Panc1 (cell line): ENCODE measurements at regions not wholly inside any gene's neighbourhood (a gene's known extent, or its start where the extent isn't known, plus 50 kb on each side); places are given as distances from the start of the nearest gene placed in this dataset.

Experiments
- ATAC-seq: fragments of 200-7000 bp; cut with Tn5 transposase; 2 replicates; pipeline ENCODE4 v1.9.1; 2020; ENCODE audit warnings: mild to moderate bottlenecking, moderate library complexity
- BruUV-seq: library from RNA; stranded (reverse); fragments of 400-500 nt; replicated peaks from 2 replicates; lab custom pipeline; 2021; lab: Mats Ljungman, UMichigan
- CTCF ChIA-PET: fragments of 300-600 bp; sonication (Branson Sonifier 250); formaldehyde crosslinking; loops from one replicate; lab custom pipeline; 2022; ENCODE audit warnings: antibody characterized with exemption; lab: Charles Lee
- POLR2A ChIA-PET: fragments of 300-600 bp; sonication (Branson Sonifier 250); formaldehyde crosslinking; loops from one replicate; lab custom pipeline; 2022; ENCODE audit warnings: antibody characterized with exemption; lab: Charles Lee
- DNase-seq: peaks from one replicate; pipeline ENCODE4 v3.0.0-alpha.2; 2010; ENCODE audit warnings: low read depth, low spot score
- H3K27ac ChIP-seq: 2 replicates; pipeline ENCODE4 v1.5.1; 2011; ENCODE audit warnings: mild to moderate bottlenecking, low read length, inconsistent platforms
- H3K27me3 ChIP-seq: fragments of 200-500 bp; sonication (Bioruptor generic); 2 replicates; pipeline ENCODE4 v1.6.0; 2014; ENCODE audit warnings: low read length, inconsistent platforms; ENCODE audit not compliant: control insufficient read depth, insufficient read depth
- H3K36me3 ChIP-seq: fragments of 200-500 bp; sonication (Bioruptor generic); 2 replicates; pipeline ENCODE4 v1.5.1; 2014; ENCODE audit warnings: inconsistent platforms, mild to moderate bottlenecking, low read length, moderate library complexity; ENCODE audit not compliant: control insufficient read depth, insufficient read depth
- H3K4me1 ChIP-seq: 2 replicates; pipeline ENCODE4 v1.5.1; 2011; ENCODE audit warnings: inconsistent platforms, mild to moderate bottlenecking, low read length, moderate library complexity; ENCODE audit not compliant: control insufficient read depth, insufficient read depth
- H3K4me3 ChIP-seq, 2 experiments: 2 replicates each; pipeline ENCODE4 v1.5.1; 2011 to 2012; ENCODE audit warnings: low read depth in 2 of 2, low read length in 2 of 2, mild to moderate bottlenecking in 2 of 2, inconsistent platforms in 1 of 2, moderate library complexity in 1 of 2
- H3K9me3 ChIP-seq: fragments of 200-500 bp; sonication (Bioruptor generic); 2 replicates; pipeline ENCODE4 v1.5.1; 2014; ENCODE audit warnings: low read depth, mild to moderate bottlenecking, inconsistent platforms, low read length, moderate library complexity; ENCODE audit not compliant: control insufficient read depth, insufficient read depth
- CTCF ChIP-seq: fragments of 450-650 bp; IDR thresholded peaks from 2 replicates; pipeline ENCODE4 v1.5.1; 2017; ENCODE audit warnings: mild to moderate bottlenecking
- POLR2AphosphoS5 ChIP-seq: IDR thresholded peaks from 2 replicates; pipeline ENCODE4 v1.6.1; 2012; ENCODE audit warnings: mild to moderate bottlenecking, low read depth, low read length, moderate library complexity
- REST ChIP-seq, 2 experiments: IDR thresholded peaks; 2 replicates each; pipeline ENCODE4 v1.6.1; 2011 to 2012; ENCODE audit warnings: low read depth in 2 of 2, control low read depth in 1 of 2, low read length in 1 of 2, mild to moderate bottlenecking in 1 of 2, moderate library complexity in 1 of 2; ENCODE audit not compliant: insufficient read depth in 1 of 2
- SIN3A ChIP-seq: IDR thresholded peaks from 2 replicates; pipeline ENCODE4 v1.6.1; 2012; ENCODE audit warnings: low read depth, mild to moderate bottlenecking, low read length, moderate library complexity, borderline replicate concordance; ENCODE audit not compliant: insufficient read depth
- TCF7L2 ChIP-seq: IDR thresholded peaks from 2 replicates; pipeline ENCODE4 v1.6.1; 2011; ENCODE audit warnings: mild to moderate bottlenecking, low read depth, low read length, inconsistent platforms
- in situ Hi-C: cut with HindIII; loops from 2 replicates; pipeline ENCODE4 v1.10.0; 2016; ENCODE audit warnings: low sequenced_read_pairs, low pct_unique_long_range_greater_than_20kb
- intact Hi-C: fragments of 100-400 bp; cut with micrococcal nuclease; formaldehyde crosslinking; loops from one replicate; pipeline ENCODE4 v1.10.0; 2022; ENCODE audit not compliant: unreplicated experiment

GRCh38 chr3:161866176-161866575 lies 369.6 kb downstream of the OTOL1 start:
- no peak overlapping the region for H3K4me3 ChIP-seq
- intact Hi-C loops = no loop called here
- H3K4me1 ChIP-seq = no peaks in the 10 kb centered on the region
- no peak overlapping the region for H3K27ac ChIP-seq
- H3K27me3 ChIP-seq = no peaks in the 10 kb centered on the region
- BruUV-seq = no TSS peak
- DNase-seq = no peak
- no peaks in the 10 kb centered on the region for H3K36me3 ChIP-seq
- TF ChIP-seq SIN3A (no peak), TCF7L2 (no peak), CTCF (no peak), REST (IDR thresholded peaks at IDR 0.05; ENCODE audit: insufficient read depth in 1 of 2, low read depth in 2 of 2, low read length in 1 of 2) (no peak), POLR2AphosphoS5 (no peak)
- in situ Hi-C loops = no loop called here
- ChIA-PET POLR2A (no interaction called here), CTCF (no interaction called here)
- ATAC-seq = no peak
- no peaks in the 10 kb centered on the region for H3K9me3 ChIP-seq

- TF ChIP-seq POLR2AphosphoS5 = no peak
- TF ChIP-seq REST (IDR thresholded peaks at IDR 0.05; ENCODE audit: insufficient read depth in 1 of 2, low read depth in 2 of 2, low read length in 1 of 2) = no peak
- no peak for TF ChIP-seq TCF7L2
- TF ChIP-seq CTCF = no peak
- TF ChIP-seq SIN3A = no peak
- ChIA-PET CTCF (no interaction called here), POLR2A (no interaction called here)
- Histone ChIP-seq H3K4me3 (no peak overlapping the region), H3K36me3 (no peaks in the 10 kb centered on the region), H3K9me3 (peaks cover 6% of the 10 kb centered on the region; the same call in 1 of the 2 replicates), H3K27me3 (no peaks in the 10 kb centered on the region), H3K4me1 (no peaks in the 10 kb centered on the region), H3K27ac (no peak overlapping the region)
- intact Hi-C loops (no loop called here), in situ Hi-C loops (no loop called here)
- BruUV-seq = no TSS peak
- ATAC-seq = no peak
- no peak for DNase-seq
Measured at GRCh38 chr3:161875483-161875882, 378.9 kb downstream of the OTOL1 start.
